Testis (tissue), 2 donors: ENCODE measurements at regions not wholly inside any gene's neighbourhood (a gene's known extent, or its start where the extent isn't known, plus 50 kb on each side); places are given as distances from the start of the nearest gene placed in this dataset.

Experiments used
- DNase-seq: peaks from one replicate; pipeline ENCODE4 v3.0.0-alpha.2; 2019
- H3K27ac ChIP-seq, 2 donors: fragments of 200-600 bp; sonication (generic); one replicate each; pipeline ENCODE4 v1.5.1; 2019
- H3K27me3 ChIP-seq: fragments of 200-600 bp; sonication (generic); one replicate; pipeline ENCODE4 v1.5.1; 2019
- H3K36me3 ChIP-seq: fragments of 200-600 bp; sonication (generic); one replicate; pipeline ENCODE4 v1.5.1; 2017; ENCODE audit warnings: low read depth; ENCODE audit errors: missing control alignments
- H3K4me1 ChIP-seq: fragments of 200-600 bp; sonication (generic); one replicate; pipeline ENCODE4 v1.5.1; 2019
- H3K4me3 ChIP-seq, 2 donors: fragments of 200-600 bp; sonication (generic); one replicate each; pipeline ENCODE4 v1.5.1; 2017 to 2019
- H3K9me3 ChIP-seq: fragments of 200-600 bp; sonication (generic); one replicate; pipeline ENCODE4 v1.5.1; 2017
- CTCF ChIP-seq, 3 experiments: fragments of 450-650 bp in 2 of 3; fragments of 200-600 bp in 1 of 3; sonication (generic) in 1 of 3; IDR thresholded peaks; one replicate each; pipeline ENCODE4 v1.5.1; 2016 to 2019; ENCODE audit warnings: antibody characterized with exemption in 3 of 3, mild to moderate bottlenecking in 2 of 3, moderate library complexity in 1 of 3
- POLR2A ChIP-seq: fragments of 450-650 bp; IDR thresholded peaks from one replicate; pipeline ENCODE4 v1.6.1; 2017; ENCODE audit warnings: antibody characterized with exemption, mild to moderate bottlenecking, moderate library complexity
- WGBS, 2 donors: methylation state at CpG; one replicate each; pipeline ENCODE4 v1.1.5; 2018; 5-methylcytosine and 5-hydroxymethylcytosine counted together
- intact Hi-C: fragments of 100-400 bp; cut with DNase I; formaldehyde crosslinking; loops from one replicate; pipeline ENCODE4 v1.15.1; 2023; ENCODE audit warnings: low total_unique reads

DNA sequence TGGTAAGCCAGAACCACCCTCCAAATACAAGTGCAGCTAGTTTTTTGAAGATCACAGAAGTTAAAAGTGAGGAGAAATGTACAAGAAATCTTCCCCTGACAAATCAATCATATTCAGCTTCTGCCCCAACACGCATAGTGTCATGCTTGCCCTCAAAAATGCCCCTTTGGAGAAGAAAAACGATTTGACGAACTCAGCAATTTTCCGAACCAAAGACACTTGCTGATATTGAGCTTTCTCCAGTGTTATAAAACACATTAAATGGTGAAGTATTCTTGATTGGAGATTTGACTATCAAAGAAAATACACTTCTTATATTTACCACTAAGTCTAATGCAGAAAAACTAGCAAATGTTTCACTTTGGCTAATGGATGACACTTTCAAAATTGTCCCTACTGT, 195.5 kb downstream of the ETV1 start:
- Histone ChIP-seq H3K4me3 (no peak overlapping the region), H3K9me3 (no peaks in the 10 kb centered on the region), H3K36me3 (no peaks in the 10 kb centered on the region), H3K27ac (no peak overlapping the region), H3K4me1 (no peaks in the 10 kb centered on the region), H3K27me3 (no peaks in the 10 kb centered on the region)
- TF ChIP-seq CTCF (IDR thresholded peaks at IDR 0.05) (no peak), POLR2A (no peak)
- WGBS, 2 donors, result 85 to 90% methylated on average over 4 of the region's 4 CpGs
- DNase-seq, result no peak
- intact Hi-C loops, result no loop called here

DNA sequence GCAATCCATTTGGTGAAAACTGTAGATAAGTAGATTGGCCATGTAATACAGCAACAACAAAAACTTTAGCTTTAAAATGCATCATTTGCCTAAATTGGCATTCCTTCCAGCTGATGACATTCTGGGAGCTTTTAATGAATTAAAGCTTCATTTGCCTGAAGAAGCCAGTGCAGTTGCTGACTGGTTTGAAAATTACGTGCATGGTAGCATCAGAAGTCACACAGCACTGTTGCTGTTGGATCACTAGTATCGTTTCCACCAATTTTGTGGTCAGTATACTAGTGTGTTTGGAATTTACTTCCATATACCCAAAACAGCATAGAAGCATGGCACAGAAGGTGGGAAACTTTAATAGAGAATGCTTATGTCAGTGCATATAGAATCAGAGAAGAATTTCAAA, 194.9 kb downstream of the ETV1 start:
- H3K4me3 ChIP-seq, result no peak overlapping the region
- no peaks in the 10 kb centered on the region for H3K27me3 ChIP-seq
- 80 to 93% methylated on average over 2 of the region's 2 CpGs for WGBS, 2 donors
- no peaks in the 10 kb centered on the region for H3K36me3 ChIP-seq
- DNase-seq, result no peak
- H3K9me3 ChIP-seq, result no peaks in the 10 kb centered on the region
- TF ChIP-seq CTCF (IDR thresholded peaks at IDR 0.05) (no peak), POLR2A (no peak)
- intact Hi-C loops, result no loop called here
- no peaks in the 10 kb centered on the region for H3K4me1 ChIP-seq
- no peak overlapping the region for H3K27ac ChIP-seq

DNA sequence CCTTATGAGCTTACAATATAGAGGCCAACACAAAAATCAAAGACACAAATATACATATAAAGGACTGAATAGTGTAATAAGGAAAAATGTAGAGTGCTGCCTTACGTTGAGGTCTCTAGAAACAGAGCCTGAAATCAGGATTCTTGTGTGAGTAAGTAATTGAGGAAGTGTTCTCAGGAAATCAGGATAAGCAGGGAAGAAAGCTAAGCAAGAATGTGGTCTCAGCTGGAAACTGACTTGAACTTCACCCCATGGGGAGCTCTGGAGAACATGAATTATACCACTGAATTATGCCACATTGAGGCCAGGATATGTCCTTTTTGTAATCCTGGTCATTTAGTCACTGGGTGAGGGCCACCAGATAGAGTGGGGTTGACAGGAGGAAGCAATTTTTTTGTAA, 191.9 kb downstream of the ETV1 start:
- 86 to 90% methylated on average over 1 of the region's 1 CpG for WGBS, 2 donors
- no peaks in the 10 kb centered on the region for H3K9me3 ChIP-seq
- DNase-seq, result no peak
- intact Hi-C loops, result no loop called here
- no peaks in the 10 kb centered on the region for H3K36me3 ChIP-seq
- no peaks in the 10 kb centered on the region for H3K27me3 ChIP-seq
- no peak overlapping the region for H3K27ac ChIP-seq
- H3K4me3 ChIP-seq, result no peak overlapping the region
- no peaks in the 10 kb centered on the region for H3K4me1 ChIP-seq
- no peak for TF ChIP-seq POLR2A
- no peak for TF ChIP-seq CTCF (IDR thresholded peaks at IDR 0.05)

- no peak for TF ChIP-seq POLR2A
- TF ChIP-seq CTCF (IDR thresholded peaks at IDR 0.05), result no peak
- no peak for DNase-seq
- no peaks in the 10 kb centered on the region for H3K27me3 ChIP-seq
- no peaks in the 10 kb centered on the region for H3K36me3 ChIP-seq
- intact Hi-C loops, result no loop called here
- no peak overlapping the region for H3K4me3 ChIP-seq
- 77 to 86% methylated on average over 6 of the region's 6 CpGs for WGBS, 2 donors
- H3K4me1 ChIP-seq, result no peaks in the 10 kb centered on the region
- H3K27ac ChIP-seq, result no peak overlapping the region
- no peaks in the 10 kb centered on the region for H3K9me3 ChIP-seq
Observed at GRCh38 chr7:13800694-13801448, 188.6 kb downstream of the ETV1 start.

- intact Hi-C loops, result no loop called here
- Histone ChIP-seq H3K4me1 (no peaks in the 10 kb centered on the region), H3K36me3 (no peaks in the 10 kb centered on the region), H3K4me3 (no peak overlapping the region), H3K27ac (no peak overlapping the region), H3K27me3 (no peaks in the 10 kb centered on the region), H3K9me3 (no peaks in the 10 kb centered on the region)
- DNase-seq, result no peak
- no peak for TF ChIP-seq CTCF (IDR thresholded peaks at IDR 0.05)
- no peak for TF ChIP-seq POLR2A
- WGBS, 2 donors, result 87 to 92% methylated on average over 1 of the region's 1 CpG
Observed at GRCh38 chr7:13801669-13802068, 187.8 kb downstream of the ETV1 start.
